ENCODE measurements at regions not wholly inside any gene's neighbourhood (a gene's known extent, or its start where the extent isn't known, plus 50 kb on each side); places are given as distances from the start of the nearest gene placed in this dataset.

DNA sequence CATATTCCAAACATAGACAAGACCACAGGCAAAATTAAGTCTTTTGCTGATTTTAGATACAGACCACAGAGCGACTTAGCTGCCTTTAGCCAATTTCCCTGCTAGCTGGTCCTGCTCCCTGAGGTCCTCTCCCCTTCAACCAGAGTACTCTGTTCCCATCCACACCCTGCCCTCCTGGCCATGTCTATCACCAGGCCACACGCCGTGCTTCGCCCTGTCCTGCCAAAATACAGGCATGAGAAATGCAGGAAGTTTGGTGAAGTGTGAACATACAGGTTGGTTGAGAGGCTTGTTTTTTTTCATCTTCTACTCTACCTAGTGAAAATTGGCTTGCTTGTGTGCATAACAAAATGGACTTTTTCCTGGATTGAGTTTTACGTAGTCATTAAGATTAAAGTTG lies 226.2 kb upstream of the TENM3 start:
- TF ChIP-seq, protein P1, sequence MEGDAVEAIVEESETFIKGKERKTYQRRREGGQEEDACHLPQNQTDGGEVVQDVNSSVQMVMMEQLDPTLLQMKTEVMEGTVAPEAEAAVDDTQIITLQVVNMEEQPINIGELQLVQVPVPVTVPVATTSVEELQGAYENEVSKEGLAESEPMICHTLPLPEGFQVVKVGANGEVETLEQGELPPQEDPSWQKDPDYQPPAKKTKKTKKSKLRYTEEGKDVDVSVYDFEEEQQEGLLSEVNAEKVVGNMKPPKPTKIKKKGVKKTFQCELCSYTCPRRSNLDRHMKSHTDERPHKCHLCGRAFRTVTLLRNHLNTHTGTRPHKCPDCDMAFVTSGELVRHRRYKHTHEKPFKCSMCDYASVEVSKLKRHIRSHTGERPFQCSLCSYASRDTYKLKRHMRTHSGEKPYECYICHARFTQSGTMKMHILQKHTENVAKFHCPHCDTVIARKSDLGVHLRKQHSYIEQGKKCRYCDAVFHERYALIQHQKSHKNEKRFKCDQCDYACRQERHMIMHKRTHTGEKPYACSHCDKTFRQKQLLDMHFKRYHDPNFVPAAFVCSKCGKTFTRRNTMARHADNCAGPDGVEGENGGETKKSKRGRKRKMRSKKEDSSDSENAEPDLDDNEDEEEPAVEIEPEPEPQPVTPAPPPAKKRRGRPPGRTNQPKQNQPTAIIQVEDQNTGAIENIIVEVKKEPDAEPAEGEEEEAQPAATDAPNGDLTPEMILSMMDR (IDR thresholded peaks at IDR 0.05; ENCODE audit: borderline replicate concordance, extremely low read depth, low read length, poor library complexity, severe bottlenecking) = no peak
- TF ChIP-seq EZH2 (IDR thresholded peaks at IDR 0.05; ENCODE audit: borderline replicate concordance, low read depth, low read length, severe bottlenecking) = no peak
- ATAC-seq (ENCODE audit: insufficient read depth, low read depth) = no peak
- no peaks in the 10 kb centered on the region for H3K9me3 ChIP-seq (ENCODE audit: insufficient read depth, low read length, severe bottlenecking)
- H4K20me1 ChIP-seq (ENCODE audit: insufficient read depth, low read length) = no peaks in the 10 kb centered on the region
- H3K27me3 ChIP-seq (ENCODE audit: insufficient read depth, low read length, poor library complexity) = no peaks in the 10 kb centered on the region
- DNase-seq = no peak
- no peak overlapping the region for H3K27ac ChIP-seq (ENCODE audit: low read length)
- H3K4me3 ChIP-seq (ENCODE audit: low read depth in 1 of 2, low read length in 2 of 2) = no peak overlapping the region
- H3K36me3 ChIP-seq (ENCODE audit: insufficient read depth, low read length) = no peaks in the 10 kb centered on the region
- H3K9ac ChIP-seq (ENCODE audit: low read depth, low read length) = no peak overlapping the region
- H3K79me2 ChIP-seq (ENCODE audit: insufficient read depth, low read length) = no peaks in the 10 kb centered on the region
- H3K4me2 ChIP-seq (ENCODE audit: insufficient read depth, low read length) = no peak overlapping the region
- no peaks in the 10 kb centered on the region for H3K4me1 ChIP-seq (ENCODE audit: insufficient read depth, low read length)
- no peak overlapping the region for H2AFZ ChIP-seq (ENCODE audit: low read depth, low read length)

DNA sequence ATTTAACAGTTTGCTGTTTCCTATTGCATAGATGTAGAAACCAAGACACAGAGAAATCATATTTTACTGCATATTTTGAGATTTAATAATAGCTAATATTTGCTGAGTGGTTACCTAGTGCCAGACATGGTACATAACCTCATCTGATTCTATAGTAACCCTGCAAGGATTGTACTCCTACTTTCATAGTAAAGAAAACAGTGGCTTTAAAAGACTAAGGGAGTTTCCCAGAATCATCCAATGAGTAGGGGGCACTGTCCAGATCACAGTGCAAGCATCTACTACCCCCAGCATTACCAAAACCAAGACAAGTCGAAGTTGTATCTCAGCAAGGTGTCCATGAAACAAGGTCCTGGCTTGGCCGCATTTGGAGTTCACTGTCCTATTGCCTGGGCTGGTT lies 224.5 kb upstream of the TENM3 start:
- Histone ChIP-seq H3K9me3 (ENCODE audit: insufficient read depth, low read length, severe bottlenecking) (no peaks in the 10 kb centered on the region), H4K20me1 (ENCODE audit: insufficient read depth, low read length) (no peaks in the 10 kb centered on the region), H3K27me3 (ENCODE audit: insufficient read depth, low read length, poor library complexity) (no peaks in the 10 kb centered on the region), H3K4me2 (ENCODE audit: insufficient read depth, low read length) (no peak overlapping the region), H3K4me1 (ENCODE audit: insufficient read depth, low read length) (no peaks in the 10 kb centered on the region), H3K27ac (ENCODE audit: low read length) (no peak overlapping the region), H3K9ac (ENCODE audit: low read depth, low read length) (no peak overlapping the region), H2AFZ (ENCODE audit: low read depth, low read length) (no peak overlapping the region), H3K36me3 (ENCODE audit: insufficient read depth, low read length) (no peaks in the 10 kb centered on the region), H3K79me2 (ENCODE audit: insufficient read depth, low read length) (no peaks in the 10 kb centered on the region), H3K4me3 (ENCODE audit: low read depth in 1 of 2, low read length in 2 of 2) (no peak overlapping the region)
- TF ChIP-seq, protein P1 (IDR thresholded peaks at IDR 0.05; ENCODE audit: borderline replicate concordance, extremely low read depth, low read length, poor library complexity, severe bottlenecking) = no peak
- no peak for TF ChIP-seq EZH2 (IDR thresholded peaks at IDR 0.05; ENCODE audit: borderline replicate concordance, low read depth, low read length, severe bottlenecking)
- ATAC-seq (ENCODE audit: insufficient read depth, low read depth) = no peak
- DNase-seq = no peak

DNA sequence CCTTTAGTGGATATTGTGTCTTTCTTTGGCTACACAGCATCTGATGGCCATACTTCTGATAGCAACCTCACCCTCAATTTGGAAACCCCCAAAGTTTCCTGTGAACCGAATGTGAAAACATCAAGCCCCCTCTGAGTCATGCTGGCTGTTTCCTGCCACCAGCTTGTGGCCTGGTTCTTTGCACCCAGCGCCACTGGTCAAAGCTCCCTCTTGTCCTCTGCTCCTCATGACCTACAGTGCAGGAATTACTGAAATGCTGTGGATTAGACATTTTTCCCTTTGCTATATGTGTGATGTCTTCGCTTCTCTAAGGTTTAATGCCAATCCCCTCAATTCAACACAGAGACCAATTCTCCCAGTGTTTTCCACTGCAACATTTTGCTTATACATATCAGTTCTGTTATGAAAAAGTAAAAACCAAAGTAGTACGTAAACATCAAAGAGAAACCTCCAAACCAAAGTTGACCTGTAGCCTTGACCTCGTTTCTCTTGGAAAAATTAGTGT lies 224.0 kb upstream of the TENM3 start:
- Histone ChIP-seq H3K4me1 (ENCODE audit: insufficient read depth, low read length) (no peaks in the 10 kb centered on the region), H3K36me3 (ENCODE audit: insufficient read depth, low read length) (no peaks in the 10 kb centered on the region), H3K4me2 (ENCODE audit: insufficient read depth, low read length) (no peak overlapping the region), H3K4me3 (ENCODE audit: low read depth in 1 of 2, low read length in 2 of 2) (no peak overlapping the region), H3K79me2 (ENCODE audit: insufficient read depth, low read length) (no peaks in the 10 kb centered on the region), H3K27me3 (ENCODE audit: insufficient read depth, low read length, poor library complexity) (no peaks in the 10 kb centered on the region), H2AFZ (ENCODE audit: low read depth, low read length) (no peak overlapping the region), H3K9ac (ENCODE audit: low read depth, low read length) (no peak overlapping the region), H4K20me1 (ENCODE audit: insufficient read depth, low read length) (no peaks in the 10 kb centered on the region), H3K9me3 (ENCODE audit: insufficient read depth, low read length, severe bottlenecking) (no peaks in the 10 kb centered on the region), H3K27ac (ENCODE audit: low read length) (no peak overlapping the region)
- ATAC-seq (ENCODE audit: insufficient read depth, low read depth) (no peak), DNase-seq (no peak)
- TF ChIP-seq, protein P1 (IDR thresholded peaks at IDR 0.05; ENCODE audit: borderline replicate concordance, extremely low read depth, low read length, poor library complexity, severe bottlenecking) = no peak
- no peak for TF ChIP-seq EZH2 (IDR thresholded peaks at IDR 0.05; ENCODE audit: borderline replicate concordance, low read depth, low read length, severe bottlenecking)

DNA sequence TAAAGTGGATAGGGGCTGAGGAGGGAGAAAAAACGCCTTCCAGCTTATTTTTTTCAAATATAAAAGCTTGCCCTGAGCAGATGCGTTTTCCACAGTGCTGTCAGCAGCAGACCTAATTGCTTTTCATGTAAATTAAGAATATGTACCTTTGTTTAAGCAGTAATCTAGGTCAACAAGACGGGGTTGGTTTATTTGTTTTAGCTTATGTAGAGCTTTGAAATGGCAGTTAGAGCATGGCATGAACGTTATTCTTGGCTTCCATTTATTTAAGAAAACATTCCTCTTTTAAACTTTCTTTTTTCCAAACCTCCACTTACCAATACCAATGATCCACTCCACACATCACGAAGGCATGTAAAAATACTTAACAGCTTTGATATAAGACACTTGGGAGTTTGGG lies 220.3 kb upstream of the TENM3 start:
- no peak overlapping the region for H3K4me2 ChIP-seq (ENCODE audit: insufficient read depth, low read length)
- H2AFZ ChIP-seq (ENCODE audit: low read depth, low read length) = no peak overlapping the region
- no peaks in the 10 kb centered on the region for H3K4me1 ChIP-seq (ENCODE audit: insufficient read depth, low read length)
- ATAC-seq (ENCODE audit: insufficient read depth, low read depth) (no peak), DNase-seq (no peak)
- TF ChIP-seq EZH2 (IDR thresholded peaks at IDR 0.05; ENCODE audit: borderline replicate concordance, low read depth, low read length, severe bottlenecking) = no peak
- no peaks in the 10 kb centered on the region for H3K9me3 ChIP-seq (ENCODE audit: insufficient read depth, low read length, severe bottlenecking)
- H3K9ac ChIP-seq (ENCODE audit: low read depth, low read length) = no peak overlapping the region
- H4K20me1 ChIP-seq (ENCODE audit: insufficient read depth, low read length) = no peaks in the 10 kb centered on the region
- no peak overlapping the region for H3K27ac ChIP-seq (ENCODE audit: low read length)
- no peaks in the 10 kb centered on the region for H3K27me3 ChIP-seq (ENCODE audit: insufficient read depth, low read length, poor library complexity)
- no peak overlapping the region for H3K4me3 ChIP-seq (ENCODE audit: low read depth in 1 of 2, low read length in 2 of 2)
- no peaks in the 10 kb centered on the region for H3K36me3 ChIP-seq (ENCODE audit: insufficient read depth, low read length)
- H3K79me2 ChIP-seq (ENCODE audit: insufficient read depth, low read length) = no peaks in the 10 kb centered on the region
